VCaP (cell line): ENCODE measurements at regions not wholly inside any gene's neighbourhood (a gene's known extent, or its start where the extent isn't known, plus 50 kb on each side); places are given as distances from the start of the nearest gene placed in this dataset.

Experiments used
- H3K27ac ChIP-seq: fragments of 450-650 bp; 2 replicates; pipeline ENCODE4 v1.5.1; 2017
- TF ChIP-seq, protein P1 (sequence below): fragments of 450-650 bp; conservative IDR thresholded peaks from 2 replicates; pipeline ENCODE4 v1.5.1; 2017; ENCODE audit warnings: mild to moderate bottlenecking, moderate library complexity

DNA sequence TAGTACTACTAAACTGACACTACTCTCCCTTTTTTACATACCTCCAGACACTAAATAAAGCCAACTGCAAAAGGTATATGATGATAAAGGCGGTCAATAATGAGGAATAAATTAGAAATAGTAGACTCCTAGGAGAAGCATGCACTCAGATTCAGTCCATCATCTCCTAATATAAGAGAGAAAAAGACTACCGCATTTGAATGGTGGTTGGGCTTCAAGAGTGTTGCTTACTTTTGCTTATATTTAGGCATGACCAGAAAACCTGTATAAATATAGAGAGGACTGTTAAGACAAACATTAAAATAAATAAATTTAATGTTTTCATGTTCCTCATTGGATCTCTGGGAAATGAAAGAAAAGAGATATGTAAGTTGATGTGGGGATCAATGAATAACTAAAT lies 1137.0 kb downstream of the FAM181B start:
- no peak overlapping the region for H3K27ac ChIP-seq
- TF ChIP-seq, protein P1, sequence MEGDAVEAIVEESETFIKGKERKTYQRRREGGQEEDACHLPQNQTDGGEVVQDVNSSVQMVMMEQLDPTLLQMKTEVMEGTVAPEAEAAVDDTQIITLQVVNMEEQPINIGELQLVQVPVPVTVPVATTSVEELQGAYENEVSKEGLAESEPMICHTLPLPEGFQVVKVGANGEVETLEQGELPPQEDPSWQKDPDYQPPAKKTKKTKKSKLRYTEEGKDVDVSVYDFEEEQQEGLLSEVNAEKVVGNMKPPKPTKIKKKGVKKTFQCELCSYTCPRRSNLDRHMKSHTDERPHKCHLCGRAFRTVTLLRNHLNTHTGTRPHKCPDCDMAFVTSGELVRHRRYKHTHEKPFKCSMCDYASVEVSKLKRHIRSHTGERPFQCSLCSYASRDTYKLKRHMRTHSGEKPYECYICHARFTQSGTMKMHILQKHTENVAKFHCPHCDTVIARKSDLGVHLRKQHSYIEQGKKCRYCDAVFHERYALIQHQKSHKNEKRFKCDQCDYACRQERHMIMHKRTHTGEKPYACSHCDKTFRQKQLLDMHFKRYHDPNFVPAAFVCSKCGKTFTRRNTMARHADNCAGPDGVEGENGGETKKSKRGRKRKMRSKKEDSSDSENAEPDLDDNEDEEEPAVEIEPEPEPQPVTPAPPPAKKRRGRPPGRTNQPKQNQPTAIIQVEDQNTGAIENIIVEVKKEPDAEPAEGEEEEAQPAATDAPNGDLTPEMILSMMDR = no peak

DNA sequence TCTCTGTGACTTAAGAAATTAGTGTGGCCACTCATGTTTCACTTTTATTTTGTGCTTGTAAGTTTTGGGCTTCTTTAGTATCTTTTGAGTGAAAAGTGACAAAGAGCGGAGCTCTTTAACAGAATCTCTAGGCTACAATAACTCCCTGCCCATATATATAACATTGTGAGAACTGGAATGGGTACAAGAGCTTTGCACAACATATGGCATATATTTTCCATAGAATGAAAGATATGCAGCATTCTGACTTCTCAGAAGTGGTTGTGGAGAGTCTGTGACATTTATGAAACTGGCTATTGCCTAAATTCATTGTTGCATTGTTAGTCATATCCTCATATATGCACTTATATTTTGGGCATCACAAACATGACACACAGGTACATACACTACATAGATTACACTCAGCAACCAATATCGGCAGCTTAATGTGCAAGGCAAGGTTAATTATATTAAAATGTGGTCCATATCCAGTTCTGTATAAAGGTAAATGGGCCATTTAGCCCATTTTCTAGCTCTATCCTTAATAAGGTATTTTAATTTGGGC lies 1148.2 kb downstream of the FAM181B start:
- H3K27ac ChIP-seq = no peak overlapping the region
- TF ChIP-seq, protein P1 = no peak

DNA sequence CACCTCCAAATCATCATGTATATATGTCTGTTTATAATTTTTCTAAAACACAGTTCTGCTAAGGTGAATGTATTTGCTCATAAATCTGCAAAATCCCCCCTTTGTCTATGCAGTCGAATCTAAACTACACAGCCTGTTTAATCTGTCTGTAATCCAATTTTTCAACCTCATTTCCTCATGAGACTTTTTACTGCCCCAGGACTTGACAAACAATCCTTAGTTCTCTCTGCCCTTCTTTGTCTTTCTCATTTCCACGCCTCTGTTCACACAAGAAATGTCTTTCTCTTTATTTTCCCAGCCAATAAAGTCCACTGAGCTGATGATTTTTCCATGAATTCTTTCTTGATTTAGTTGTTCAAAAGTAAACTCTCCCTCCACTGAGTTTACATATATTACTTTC lies 1154.3 kb downstream of the FAM181B start:
- TF ChIP-seq, protein P1 = no peak
- no peak overlapping the region for H3K27ac ChIP-seq

DNA sequence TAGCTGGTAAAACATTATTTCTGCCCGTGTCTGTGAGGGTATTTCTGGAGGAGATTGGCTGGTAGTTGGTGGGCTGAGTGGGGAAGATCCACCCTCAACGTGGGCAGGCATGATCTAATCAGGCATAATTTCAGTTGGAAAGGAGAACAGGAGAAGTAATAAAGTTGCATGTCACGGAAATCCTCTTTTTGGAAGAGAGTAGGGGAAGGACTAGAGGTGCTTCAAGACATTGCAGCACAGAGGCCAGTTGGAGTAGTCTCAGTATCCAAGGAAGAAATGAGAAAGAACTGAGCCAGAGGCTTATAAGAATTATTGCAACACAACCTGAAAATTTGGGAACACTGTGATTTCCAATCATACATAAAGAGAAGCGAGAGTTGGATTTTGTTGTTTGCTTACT lies 1155.1 kb downstream of the FAM181B start:
- TF ChIP-seq, protein P1 = no peak
- no peak overlapping the region for H3K27ac ChIP-seq

DNA sequence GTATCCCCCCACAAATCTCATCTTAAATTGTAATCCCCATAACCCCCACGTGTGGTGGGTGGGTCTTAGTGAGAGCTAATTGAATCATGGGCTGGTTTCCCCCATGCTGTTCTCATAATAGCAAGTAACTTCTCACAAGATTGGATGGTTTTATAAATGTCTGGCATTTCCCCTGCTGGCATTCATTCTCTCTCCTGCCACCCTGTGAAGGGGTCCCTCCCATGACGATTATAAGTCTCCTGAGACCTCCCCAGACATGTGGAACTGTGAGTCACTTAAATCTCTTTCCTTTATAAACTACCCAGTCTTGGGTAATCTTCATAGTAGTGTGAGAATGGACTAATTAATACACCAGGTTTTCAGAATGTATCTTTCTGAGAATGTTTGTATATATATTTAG lies 1159.4 kb downstream of the FAM181B start:
- TF ChIP-seq, protein P1 = no peak
- no peak overlapping the region for H3K27ac ChIP-seq

DNA sequence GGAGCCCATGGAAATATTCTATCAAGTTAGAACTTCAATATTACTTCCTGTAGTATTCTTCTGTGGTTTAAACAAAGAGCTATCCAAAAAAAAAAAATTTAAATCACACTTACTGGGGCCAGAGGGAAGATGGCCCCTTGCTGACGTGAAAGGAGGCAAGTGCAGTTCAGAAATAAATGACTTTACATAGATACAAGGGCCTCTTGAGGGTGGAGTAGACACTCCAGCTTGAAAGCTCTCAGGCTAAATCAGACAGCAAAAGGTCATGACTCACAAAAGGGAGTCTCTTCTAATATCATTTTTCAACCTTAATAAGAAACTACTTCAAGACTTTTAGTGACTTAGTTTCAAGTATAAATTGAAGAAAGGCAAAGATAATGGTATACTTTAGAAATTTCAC lies 1160.3 kb downstream of the FAM181B start:
- TF ChIP-seq, protein P1 = no peak
- H3K27ac ChIP-seq = no peak overlapping the region

DNA sequence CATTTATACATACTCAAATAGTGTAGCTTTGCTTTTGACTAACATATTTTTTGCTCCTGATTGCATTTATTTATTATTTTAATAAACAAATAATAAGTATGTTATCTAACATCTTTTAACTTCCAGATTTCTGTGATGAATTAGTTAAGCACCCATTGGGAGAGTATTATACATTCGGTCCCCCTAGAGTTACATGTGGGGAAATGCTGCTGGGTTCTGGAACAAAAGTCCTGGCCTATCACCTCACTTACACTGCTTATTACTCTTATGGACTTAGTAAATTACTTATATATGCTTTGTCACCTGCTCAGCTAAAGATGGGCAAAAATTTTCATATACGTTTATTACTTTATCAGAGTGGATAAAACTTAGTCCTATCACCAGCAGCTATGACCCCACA lies 1163.0 kb downstream of the FAM181B start:
- TF ChIP-seq, protein P1 = no peak
- no peak overlapping the region for H3K27ac ChIP-seq
